NCI-H446 treated with DMSO at 0.1 percent for 48 hours (cell line): ENCODE measurements at regions not wholly inside any gene's neighbourhood (a gene's known extent, or its start where the extent isn't known, plus 50 kb on each side); places are given as distances from the start of the nearest gene placed in this dataset.
"Not testable (repeated sequence)": the region's sequence is repeated elsewhere in the genome, so short reads cannot be mapped to it uniquely, and the experiment has no call there.

Source experiments
- DNase-seq: peaks from one replicate; lab custom pipeline; 2025; lab: John Stamatoyannopoulos, UW

DNA sequence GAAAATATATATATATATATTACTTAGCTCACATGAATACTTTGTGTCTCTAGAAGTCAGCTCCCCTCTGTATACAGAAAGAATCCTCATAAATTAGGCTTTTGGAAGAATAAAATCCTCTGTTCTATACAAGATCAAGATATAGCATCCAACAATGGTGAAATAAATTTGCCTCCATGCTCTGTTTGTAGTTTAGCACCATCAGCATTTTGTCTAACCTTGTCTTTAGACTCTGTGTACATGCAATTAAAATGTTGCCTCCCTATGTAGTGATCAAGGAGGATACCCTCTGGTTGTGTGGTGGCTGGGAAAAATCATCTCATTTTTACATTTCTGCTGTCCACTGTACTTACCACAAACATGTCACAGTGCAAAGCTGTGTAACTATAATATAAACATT, 189.7 kb downstream of the C7orf25 start:
- DNase-seq = no peak

DNA sequence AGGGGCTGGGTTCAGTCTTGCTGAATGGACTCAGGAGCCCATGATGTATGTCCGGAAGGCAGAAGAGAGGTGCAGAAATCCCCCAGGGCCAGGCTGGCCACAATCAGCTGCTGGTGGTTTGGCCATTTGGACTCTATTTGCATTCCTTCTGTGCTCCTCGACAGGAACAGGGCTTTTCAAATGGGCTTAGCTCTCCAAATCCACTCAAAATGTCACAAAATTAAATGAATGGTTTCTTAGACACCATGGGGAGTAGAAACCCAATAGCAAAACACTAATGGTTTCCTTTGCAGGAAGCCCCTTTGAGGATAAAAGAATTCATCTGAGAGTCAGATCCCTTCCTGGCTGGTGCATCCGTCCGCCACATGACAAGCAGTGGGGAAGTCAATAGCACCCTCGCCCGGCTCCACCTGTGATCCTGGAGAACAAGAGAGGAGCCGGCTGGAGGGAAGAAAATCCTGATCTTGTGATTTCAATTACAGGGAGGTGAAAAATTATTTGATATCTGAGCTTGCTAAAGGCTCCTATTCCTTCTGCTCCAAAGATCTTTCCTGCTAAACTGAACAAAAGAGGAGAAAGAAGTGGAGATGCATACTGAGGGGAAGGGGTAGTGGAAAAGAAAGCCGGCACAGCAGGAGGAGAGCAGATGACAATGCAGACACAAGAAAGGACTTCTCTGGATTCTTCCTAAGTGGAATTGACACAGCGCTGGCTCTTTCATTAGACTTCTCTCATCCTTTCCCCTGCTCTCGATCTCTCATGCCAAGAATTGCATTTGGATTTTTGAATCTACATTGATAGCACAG, 190.7 kb downstream of the C7orf25 start:
- no peak for DNase-seq

- DNase-seq = no peak
These were observed 191.9 kb downstream of the C7orf25 start for GRCh38 chr7:42720012-42720411.

DNA sequence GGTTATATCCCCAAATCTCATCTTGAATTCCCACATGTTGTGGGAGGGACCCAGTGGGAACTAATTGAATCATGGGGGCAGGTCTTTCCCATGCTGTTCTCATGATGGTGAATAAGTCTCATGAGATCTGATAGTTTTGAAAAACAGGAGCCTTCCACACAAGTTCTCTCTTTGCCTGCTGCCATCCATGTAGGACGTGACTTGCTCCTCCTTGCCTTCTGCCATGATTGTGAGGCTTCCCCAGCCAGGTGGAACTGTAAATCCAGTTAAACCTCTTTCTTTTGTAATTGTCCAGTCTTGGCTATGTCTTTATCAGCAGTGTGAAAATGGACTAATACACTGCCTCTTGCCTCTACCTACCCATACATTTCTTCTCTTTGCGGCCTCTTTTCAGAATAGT, 193.4 kb downstream of the C7orf25 start:
- not testable (repeated sequence) for DNase-seq

- DNase-seq = no peak
These were observed 197.5 kb downstream of the C7orf25 start for GRCh38 chr7:42714356-42714755.

DNA sequence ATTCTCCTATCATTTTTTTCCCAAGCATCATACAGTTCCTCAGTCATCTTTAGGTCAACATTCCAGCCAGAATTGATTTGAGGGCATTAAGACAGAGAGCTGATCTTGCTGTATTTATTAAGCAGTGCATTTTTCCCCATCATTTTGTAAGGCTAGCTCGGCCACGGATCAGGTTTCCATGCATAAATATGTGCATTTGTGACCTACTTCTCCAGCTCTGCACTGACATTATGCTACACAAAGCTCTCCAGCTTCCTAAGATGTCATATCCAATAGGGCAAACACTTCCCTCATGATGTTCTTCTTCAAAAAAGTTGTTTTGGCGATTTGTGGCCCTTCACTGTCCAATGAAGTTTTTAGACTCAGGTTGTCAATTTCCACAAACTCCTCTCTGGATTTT, 202.6 kb downstream of the C7orf25 start:
- no peak for DNase-seq

DNA sequence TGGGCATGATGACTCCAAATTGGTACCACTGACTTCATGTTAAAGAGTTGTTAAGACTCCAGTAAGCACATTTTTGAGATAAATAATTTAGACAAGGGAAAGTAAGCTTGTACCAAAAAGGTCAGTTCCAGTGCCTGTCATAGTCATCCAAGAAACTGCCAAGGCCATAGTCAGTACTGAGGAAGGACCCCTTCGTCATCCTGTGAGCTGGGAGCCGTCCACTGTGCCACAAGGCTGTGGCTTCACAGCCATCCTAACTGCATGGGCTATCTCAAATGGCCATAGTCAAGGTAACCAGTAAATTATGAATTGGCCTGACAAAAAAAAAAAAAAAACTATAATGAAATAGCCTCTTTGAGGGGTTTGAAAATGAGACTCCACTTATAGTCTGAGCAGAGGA, 207.2 kb downstream of the C7orf25 start:
- DNase-seq = no peak

- no peak for DNase-seq
These were observed 209.2 kb downstream of the C7orf25 start for GRCh38 chr7:42702647-42703046.

- no peak for DNase-seq
These were observed 211.2 kb downstream of the C7orf25 start for GRCh38 chr7:42700406-42701327.

- no peak for DNase-seq
These were observed 212.3 kb downstream of the C7orf25 start for GRCh38 chr7:42699380-42700178.

DNA sequence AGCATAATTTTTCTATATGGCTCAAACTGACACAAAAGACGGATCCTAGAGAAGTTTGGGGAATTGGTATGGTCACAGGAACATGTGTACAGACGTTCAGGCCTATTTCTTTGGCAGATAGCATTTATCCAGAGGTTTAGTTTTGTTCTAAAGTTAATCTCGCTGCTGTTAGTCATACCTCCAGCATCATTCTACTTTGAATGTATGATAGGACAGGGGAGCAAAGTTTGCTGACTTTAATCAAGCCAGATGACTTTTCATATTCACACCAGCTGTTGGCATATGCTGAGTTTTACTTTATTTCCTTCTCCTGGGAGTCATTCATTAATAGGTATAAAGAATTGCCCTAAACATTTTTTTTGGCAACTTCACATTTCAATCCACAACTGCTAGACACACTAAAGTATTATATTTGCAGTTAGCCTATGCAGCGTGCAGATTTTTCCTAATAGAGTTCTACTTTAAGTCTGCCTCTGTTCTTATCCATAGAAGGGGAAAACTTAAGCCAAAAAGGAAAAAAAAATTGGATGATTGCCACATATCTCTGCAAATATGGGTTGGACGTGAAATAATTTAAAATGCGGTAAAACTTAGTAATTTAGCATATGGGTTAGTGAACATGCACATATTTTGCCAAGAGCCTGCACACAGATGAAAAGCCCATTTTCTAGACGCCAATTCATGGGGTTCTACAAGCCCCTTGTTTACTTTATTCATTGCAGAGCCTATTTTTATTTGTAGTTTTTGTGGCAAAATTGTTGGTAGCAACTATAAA, 213.1 kb downstream of the C7orf25 start:
- no peak for DNase-seq

- DNase-seq = no peak
These were observed 216.9 kb downstream of the C7orf25 start for GRCh38 chr7:42694894-42695507.

GRCh38 chr7:42693722-42694121, 218.1 kb downstream of the C7orf25 start:
- no peak for DNase-seq

- DNase-seq = no peak
These were observed 219.2 kb downstream of the C7orf25 start for GRCh38 chr7:42692621-42693020.

GRCh38 chr7:42690794-42691639, 220.9 kb downstream of the C7orf25 start:
- DNase-seq = no peak

DNA sequence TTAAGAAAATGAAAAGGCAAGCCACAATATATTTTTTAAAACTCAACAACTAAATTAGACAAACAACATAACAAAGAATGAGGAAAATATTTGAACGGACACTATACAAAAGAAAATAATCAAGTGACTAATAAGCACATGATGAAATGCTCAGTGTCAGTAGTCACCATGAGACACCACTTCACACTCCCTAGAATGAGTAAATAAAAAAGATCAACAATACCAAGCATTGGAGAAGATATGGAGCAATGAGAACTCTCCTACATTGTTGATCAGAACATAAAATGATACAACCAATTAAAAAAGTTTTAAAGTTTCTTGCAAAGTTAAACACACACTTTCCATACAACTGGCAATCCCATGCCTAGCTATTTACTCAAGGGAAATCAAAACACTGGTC, 222.2 kb downstream of the C7orf25 start:
- no peak for DNase-seq

DNA sequence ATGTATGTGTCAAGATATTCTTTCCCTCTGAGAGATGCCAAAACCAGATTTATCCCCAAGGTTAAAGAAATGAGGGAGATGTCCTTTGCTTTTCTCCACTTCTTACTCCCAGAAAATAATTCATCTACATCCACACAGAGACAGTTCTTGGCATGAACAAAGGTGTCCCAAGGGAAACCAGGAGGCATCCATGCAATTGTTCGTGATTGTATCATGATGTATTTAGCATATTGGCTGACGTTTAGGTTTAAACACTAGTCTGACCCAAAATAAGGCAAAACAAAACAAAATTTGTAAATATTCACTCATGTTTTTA, 223.9 kb downstream of the C7orf25 start:
- DNase-seq = no peak

DNA sequence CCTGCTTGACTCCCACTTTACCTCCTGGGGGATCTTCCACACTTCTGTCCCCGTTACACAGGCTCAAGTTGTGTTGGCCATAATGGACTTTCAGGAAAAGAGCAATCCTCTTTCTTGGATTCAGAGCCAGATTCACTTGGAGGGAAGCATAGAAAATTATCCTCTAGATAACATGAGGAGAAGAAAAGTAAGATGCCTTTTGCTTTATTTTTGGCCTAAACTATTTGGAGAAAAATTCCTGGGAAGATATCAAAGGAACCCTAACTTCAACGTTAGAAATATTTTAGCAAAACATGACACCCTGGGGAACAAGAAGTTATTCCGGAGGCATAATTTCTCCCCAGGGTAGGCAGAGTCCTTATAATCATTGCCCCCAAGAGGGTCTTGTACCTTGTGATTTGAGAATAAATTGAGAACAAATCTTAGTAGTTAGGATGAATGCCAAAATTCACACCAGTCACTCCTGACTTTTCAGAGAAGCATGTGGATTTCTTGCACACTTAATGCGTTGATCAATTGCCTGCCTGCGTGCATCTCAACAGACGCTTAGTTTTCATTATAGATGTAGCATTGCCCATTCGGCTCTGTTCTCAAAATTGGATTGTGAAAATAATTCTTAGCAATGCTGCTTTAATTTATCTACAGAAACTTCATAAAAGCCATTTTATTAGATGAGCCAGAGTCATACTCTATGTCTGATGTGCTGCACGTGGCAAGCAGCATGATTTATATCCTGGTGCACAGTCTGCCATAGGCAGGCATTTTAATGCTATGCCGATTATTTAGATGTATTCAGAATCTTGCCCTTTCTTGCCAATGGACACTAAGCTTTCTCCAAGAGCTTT, 224.4 kb downstream of the C7orf25 start:
- no peak for DNase-seq

DNA sequence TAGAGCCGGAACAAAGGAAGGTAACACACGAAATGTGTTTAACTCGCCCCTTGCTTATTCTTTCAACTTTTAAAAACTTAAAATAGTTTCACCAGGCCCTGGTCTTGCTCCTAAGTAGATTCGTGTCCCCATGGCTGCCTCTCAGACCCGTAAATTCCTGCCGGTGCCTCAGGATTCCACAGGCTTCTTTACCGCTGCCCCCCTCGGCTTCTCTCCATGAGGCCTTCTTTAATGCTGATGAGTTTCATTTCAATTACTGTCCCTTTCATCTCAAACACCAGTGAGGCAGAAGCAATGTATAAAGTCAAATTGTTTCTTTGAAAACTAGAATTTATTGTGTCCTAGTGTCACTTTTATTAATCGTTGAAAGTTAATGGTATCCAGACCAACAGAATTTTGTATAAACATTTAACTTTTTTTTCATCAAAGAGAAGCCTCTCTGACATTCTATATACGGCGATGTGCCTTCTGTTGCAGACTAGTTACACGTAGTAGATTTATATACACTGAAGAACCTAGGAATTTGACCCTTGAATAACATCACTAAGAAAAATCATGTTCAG, 225.2 kb downstream of the C7orf25 start:
- DNase-seq = no peak
